Calu3 (cell line): ENCODE measurements at regions not wholly inside any gene's neighbourhood (a gene's known extent, or its start where the extent isn't known, plus 50 kb on each side); places are given as distances from the start of the nearest gene placed in this dataset.

Experiments
- BruUV-seq: library from RNA; stranded (reverse); fragments of 400-500 nt; replicated peaks from 2 replicates; lab custom pipeline; 2021; lab: Mats Ljungman, UMichigan
- CTCF ChIA-PET: fragments of 300-600 bp; sonication (Branson Sonifier 250); formaldehyde crosslinking; loops from one replicate; lab custom pipeline; 2022; ENCODE audit warnings: antibody characterized with exemption; lab: Charles Lee
- DNase-seq: peaks from one replicate; pipeline ENCODE4 v3.0.0; 2022
- H3K27ac Mint-ChIP-seq: one replicate; pipeline ENCODE4 v1.8.0; 2022; ENCODE audit warnings: mixed read lengths; ENCODE audit not compliant: unreplicated experiment
- H3K27me3 Mint-ChIP-seq: one replicate; pipeline ENCODE4 v1.8.0; 2022; ENCODE audit warnings: mixed read lengths; ENCODE audit not compliant: unreplicated experiment
- H3K36me3 Mint-ChIP-seq: one replicate; pipeline ENCODE4 v1.8.0; 2022; ENCODE audit warnings: mild to moderate bottlenecking, moderate library complexity, mixed read lengths; ENCODE audit not compliant: insufficient read depth, unreplicated experiment
- H3K4me1 Mint-ChIP-seq: one replicate; pipeline ENCODE4 v1.8.0; 2022; ENCODE audit warnings: mild to moderate bottlenecking, low read depth, mixed read lengths; ENCODE audit not compliant: unreplicated experiment
- H3K4me3 Mint-ChIP-seq: one replicate; pipeline ENCODE4 v1.8.0; 2022; ENCODE audit warnings: mild to moderate bottlenecking, low read depth, moderate library complexity, mixed read lengths; ENCODE audit not compliant: unreplicated experiment
- H3K9me3 Mint-ChIP-seq: one replicate; pipeline ENCODE4 v1.8.0; 2022; ENCODE audit warnings: low read depth, mixed read lengths; ENCODE audit not compliant: unreplicated experiment
- intact Hi-C: fragments of 100-400 bp; cut with micrococcal nuclease; formaldehyde crosslinking; loops from one replicate; pipeline ENCODE4 v1.10.0; 2022; ENCODE audit not compliant: unreplicated experiment
- TF ChIP-seq, protein P1 (sequence below): fragments of 200-600 bp; IDR thresholded peaks from one replicate; pipeline ENCODE4 v1.8.0; 2022; ENCODE audit warnings: antibody characterized with exemption; ENCODE audit not compliant: unreplicated experiment

DNA sequence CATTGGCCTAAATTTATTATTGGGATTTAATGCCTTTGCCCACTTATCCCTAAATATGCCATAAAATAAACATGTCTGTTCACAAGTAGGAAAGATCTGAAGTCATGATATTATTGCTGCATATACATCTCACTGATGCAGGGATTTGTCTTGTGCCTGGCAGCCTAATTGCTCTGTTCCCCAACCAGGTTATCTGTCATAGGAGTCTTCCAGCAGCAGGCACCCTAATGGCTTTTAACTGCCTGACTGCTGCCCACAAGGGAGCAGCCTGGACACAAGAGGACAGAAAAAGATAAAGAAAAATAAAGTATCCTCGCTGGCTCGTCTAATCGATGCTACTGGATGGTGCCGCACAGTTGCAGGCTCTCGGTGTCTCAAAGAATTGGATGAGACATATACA, 337.6 kb upstream of the FAR2 start:
- TF ChIP-seq, protein P1, sequence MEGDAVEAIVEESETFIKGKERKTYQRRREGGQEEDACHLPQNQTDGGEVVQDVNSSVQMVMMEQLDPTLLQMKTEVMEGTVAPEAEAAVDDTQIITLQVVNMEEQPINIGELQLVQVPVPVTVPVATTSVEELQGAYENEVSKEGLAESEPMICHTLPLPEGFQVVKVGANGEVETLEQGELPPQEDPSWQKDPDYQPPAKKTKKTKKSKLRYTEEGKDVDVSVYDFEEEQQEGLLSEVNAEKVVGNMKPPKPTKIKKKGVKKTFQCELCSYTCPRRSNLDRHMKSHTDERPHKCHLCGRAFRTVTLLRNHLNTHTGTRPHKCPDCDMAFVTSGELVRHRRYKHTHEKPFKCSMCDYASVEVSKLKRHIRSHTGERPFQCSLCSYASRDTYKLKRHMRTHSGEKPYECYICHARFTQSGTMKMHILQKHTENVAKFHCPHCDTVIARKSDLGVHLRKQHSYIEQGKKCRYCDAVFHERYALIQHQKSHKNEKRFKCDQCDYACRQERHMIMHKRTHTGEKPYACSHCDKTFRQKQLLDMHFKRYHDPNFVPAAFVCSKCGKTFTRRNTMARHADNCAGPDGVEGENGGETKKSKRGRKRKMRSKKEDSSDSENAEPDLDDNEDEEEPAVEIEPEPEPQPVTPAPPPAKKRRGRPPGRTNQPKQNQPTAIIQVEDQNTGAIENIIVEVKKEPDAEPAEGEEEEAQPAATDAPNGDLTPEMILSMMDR = no peak
- peaks cover 3% of the 10 kb centered on the region for H3K9me3 Mint-ChIP-seq
- no peak for DNase-seq
- H3K27ac Mint-ChIP-seq = no peak overlapping the region
- CTCF ChIA-PET = no interaction called here
- BruUV-seq = no TSS peak
- H3K4me3 Mint-ChIP-seq = no peak overlapping the region
- no peaks in the 10 kb centered on the region for H3K4me1 Mint-ChIP-seq
- H3K27me3 Mint-ChIP-seq = peaks cover 15% of the 10 kb centered on the region
- no peaks in the 10 kb centered on the region for H3K36me3 Mint-ChIP-seq
- intact Hi-C loops = no loop called here

DNA sequence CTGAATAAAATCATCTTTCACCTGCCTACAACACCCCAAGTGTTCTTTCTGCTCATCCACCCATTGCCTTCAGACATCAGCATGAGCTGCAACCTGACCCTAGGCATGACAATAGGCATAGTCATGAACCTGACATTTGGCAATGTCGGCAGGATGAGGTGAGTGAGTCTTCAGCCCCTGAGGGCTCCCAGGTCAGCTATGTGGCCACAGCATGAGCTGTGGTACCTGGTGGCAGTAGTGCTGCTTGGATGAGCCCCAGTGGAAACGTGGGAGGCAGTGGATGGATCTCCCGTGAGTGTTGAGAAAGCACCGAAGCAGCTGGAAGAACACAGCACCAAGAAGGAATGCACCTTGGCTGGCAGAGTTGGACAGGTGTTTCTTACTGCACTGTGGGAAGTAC, 334.8 kb upstream of the FAR2 start:
- CTCF ChIA-PET = no interaction called here
- Mint-ChIP-seq H3K4me3 (no peak overlapping the region), H3K27me3 (peaks cover 1% of the 10 kb centered on the region), H3K4me1 (no peaks in the 10 kb centered on the region), H3K36me3 (no peaks in the 10 kb centered on the region), H3K9me3 (no peaks in the 10 kb centered on the region), H3K27ac (no peak overlapping the region)
- DNase-seq = no peak
- intact Hi-C loops = no loop called here
- TF ChIP-seq, protein P1 = no peak
- BruUV-seq = no TSS peak

DNA sequence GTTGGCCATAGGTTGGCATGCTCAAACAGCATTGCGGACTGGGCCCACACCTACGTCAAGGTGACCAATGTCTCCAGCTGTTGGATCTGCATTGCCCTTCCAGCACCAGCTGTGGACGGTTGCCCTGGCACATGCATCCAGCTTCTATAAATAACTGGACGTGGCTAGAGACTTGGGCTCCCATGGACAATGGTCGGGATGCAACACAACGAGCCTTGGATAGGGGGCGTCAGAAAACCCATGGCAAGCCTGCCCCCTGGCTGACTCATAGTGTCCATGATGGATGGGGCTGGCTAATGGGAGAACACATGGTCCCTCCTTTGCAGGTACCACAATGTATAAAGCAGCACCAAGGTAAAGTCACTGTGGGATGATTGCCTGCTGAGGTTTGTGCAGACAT, 331.6 kb upstream of the FAR2 start:
- no peaks in the 10 kb centered on the region for H3K36me3 Mint-ChIP-seq
- DNase-seq = no peak
- no peaks in the 10 kb centered on the region for H3K9me3 Mint-ChIP-seq
- H3K27ac Mint-ChIP-seq = no peak overlapping the region
- no TSS peak for BruUV-seq
- CTCF ChIA-PET = no interaction called here
- H3K27me3 Mint-ChIP-seq = no peaks in the 10 kb centered on the region
- intact Hi-C loops = no loop called here
- TF ChIP-seq, protein P1 = no peak
- H3K4me1 Mint-ChIP-seq = no peaks in the 10 kb centered on the region
- H3K4me3 Mint-ChIP-seq = no peak overlapping the region

DNA sequence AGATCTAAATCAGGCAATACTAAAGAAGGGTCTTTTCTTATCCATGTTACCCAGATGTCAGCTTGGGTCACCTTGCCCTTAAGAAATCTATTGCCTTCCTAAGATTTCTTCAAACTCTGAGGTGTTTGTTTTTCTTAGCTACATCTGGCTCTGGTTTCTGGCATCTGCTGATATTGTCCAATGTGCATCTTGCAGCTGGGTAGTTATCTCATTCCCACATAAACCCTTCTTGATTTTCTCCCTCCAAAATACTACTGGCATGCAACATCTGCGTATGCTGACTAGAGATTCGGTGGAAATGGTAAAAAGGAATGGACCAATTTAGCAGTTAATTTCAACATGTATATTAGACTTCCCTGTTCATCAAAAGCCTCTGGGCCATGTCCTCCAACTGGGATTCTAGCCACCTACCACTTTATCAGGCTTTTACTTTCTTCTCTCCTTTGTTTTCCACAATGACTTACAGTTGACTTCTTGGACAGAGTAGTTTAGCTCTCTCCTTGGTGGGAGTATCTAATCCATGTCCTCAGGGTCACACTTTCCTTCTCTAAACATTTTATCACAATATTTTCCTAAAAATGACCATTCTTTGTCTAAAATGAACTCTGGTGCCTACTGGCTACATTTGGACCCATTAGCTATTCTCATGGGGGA, 324.8 kb upstream of the FAR2 start:
- Mint-ChIP-seq H3K27ac (no peak overlapping the region), H3K4me3 (no peak overlapping the region), H3K36me3 (no peaks in the 10 kb centered on the region), H3K27me3 (no peaks in the 10 kb centered on the region), H3K9me3 (no peaks in the 10 kb centered on the region), H3K4me1 (peaks cover 13% of the 10 kb centered on the region)
- no peak for DNase-seq
- CTCF ChIA-PET = no interaction called here
- no TSS peak for BruUV-seq
- TF ChIP-seq, protein P1 = no peak
- intact Hi-C loops = loop anchor here (10.0 kb wide), 1 partner anchor 50 kb away; no protein-coding TSS in a partner anchor
